GM19035 (cell line): ENCODE measurements at regions not wholly inside any gene's neighbourhood (a gene's known extent, or its start where the extent isn't known, plus 50 kb on each side); places are given as distances from the start of the nearest gene placed in this dataset.

Experiments used
- ATAC-seq: cut with Tn5 transposase; IDR thresholded peaks from one replicate; pipeline ENCODE4 v1.9.1; 2021; ENCODE audit not compliant: unreplicated experiment

GRCh38 chr1:79325126-79325525 is 318.6 kb upstream of the ADGRL4 start:
- no peak for ATAC-seq

GRCh38 chr1:79323239-79324025 is 316.9 kb upstream of the ADGRL4 start:
- no peak for ATAC-seq

GRCh38 chr1:79322511-79323027 is 316.0 kb upstream of the ADGRL4 start:
- no peak for ATAC-seq

GRCh38 chr1:79312438-79312837 is 305.9 kb upstream of the ADGRL4 start:
- no peak for ATAC-seq

GRCh38 chr1:79310609-79311008 is 304.1 kb upstream of the ADGRL4 start:
- no peak for ATAC-seq

- no peak for ATAC-seq
Measured at GRCh38 chr1:79304131-79304530, 297.6 kb upstream of the ADGRL4 start.

GRCh38 chr1:79303040-79303439 is 296.5 kb upstream of the ADGRL4 start:
- ATAC-seq: no peak

GRCh38 chr1:79302380-79302930 is 295.9 kb upstream of the ADGRL4 start:
- no peak for ATAC-seq

- ATAC-seq: no peak
Measured at GRCh38 chr1:79295967-79296366, 289.4 kb upstream of the ADGRL4 start.

GRCh38 chr1:79293611-79294010 is 287.1 kb upstream of the ADGRL4 start:
- no peak for ATAC-seq

GRCh38 chr1:79290927-79291474 is 284.5 kb upstream of the ADGRL4 start:
- ATAC-seq: no peak

- no peak for ATAC-seq
Measured at GRCh38 chr1:79287982-79288381, 281.5 kb upstream of the ADGRL4 start.

GRCh38 chr1:79285667-79286066 is 279.1 kb upstream of the ADGRL4 start:
- no peak for ATAC-seq

GRCh38 chr1:79283451-79283850 is 276.9 kb upstream of the ADGRL4 start:
- no peak for ATAC-seq

GRCh38 chr1:79281442-79281841 is 274.9 kb upstream of the ADGRL4 start:
- ATAC-seq: no peak

GRCh38 chr1:79271759-79272158 is 265.2 kb upstream of the ADGRL4 start:
- no peak for ATAC-seq

- no peak for ATAC-seq
Measured at GRCh38 chr1:79264975-79265818, 258.7 kb upstream of the ADGRL4 start.

GRCh38 chr1:79264285-79264684 is 257.8 kb upstream of the ADGRL4 start:
- no peak for ATAC-seq

GRCh38 chr1:79262745-79263258 is 256.3 kb upstream of the ADGRL4 start:
- ATAC-seq: no peak

GRCh38 chr1:79259390-79260336 is 253.1 kb upstream of the ADGRL4 start:
- no peak for ATAC-seq
